ENCODE measurements at regions not wholly inside any gene's neighbourhood (a gene's known extent, or its start where the extent isn't known, plus 50 kb on each side); places are given as distances from the start of the nearest gene placed in this dataset.
A peak's percentile ranks its signal among the peaks of the same experiment; 100 is the strongest.

GRCh38 chr11:70631624-70632047 is 233.3 kb downstream of the CTTN start:
- peaks cover 0 to 8% (median 0%) of the 10 kb centered on the region in 5 experiments for H3K27me3 ChIP-seq (replicated peaks in 2 of 5; ENCODE audit: control insufficient read depth in 4 of 5, insufficient read depth in 5 of 5, low read length in 4 of 5)
- no peaks in the 10 kb centered on the region for H3K9me3 ChIP-seq (ENCODE audit: control extremely low read depth in 1 of 5, control insufficient read depth in 4 of 5, insufficient read depth in 2 of 5, low read depth in 1 of 5, low read length in 4 of 5)
- ChIA-PET CTCF (no interaction called here), POLR2A (no interaction called here)
- peaks cover 0 to 11% (median 4%) of the 10 kb centered on the region in 4 experiments for H3K4me1 ChIP-seq (ENCODE audit: control extremely low read depth in 1 of 4, control insufficient read depth in 4 of 4, insufficient read depth in 4 of 4, low read length in 3 of 4)
- no peak for DNase-seq
- H3K27ac ChIP-seq (ENCODE audit: insufficient read depth in 1 of 2, low read depth in 1 of 2, low read length in 2 of 2, poor library complexity in 1 of 2, severe bottlenecking in 2 of 2) = no peak overlapping the region
- 94% methylated on average over 8 of the region's 13 CpGs for WGBS (ENCODE audit: insufficient coverage)
- no peak overlapping the region for H3K4me3 ChIP-seq (ENCODE audit: control insufficient read depth in 1 of 7, extremely low read depth in 1 of 7, insufficient read depth in 4 of 7, low read depth in 2 of 7, low read length in 6 of 7)
- no peaks in the 10 kb centered on the region for H3K36me3 ChIP-seq (ENCODE audit: control insufficient read depth in 4 of 4, insufficient read depth in 4 of 4, low read length in 3 of 4)

GRCh38 chr11:70633610-70634009 is 235.3 kb downstream of the CTTN start:
- no peak for DNase-seq
- H3K4me3 ChIP-seq (ENCODE audit: control insufficient read depth in 1 of 7, extremely low read depth in 1 of 7, insufficient read depth in 4 of 7, low read depth in 2 of 7, low read length in 6 of 7) = no peak overlapping the region
- WGBS (ENCODE audit: insufficient coverage) = 81% methylated on average over 7 of the region's 7 CpGs
- POLR2A ChIA-PET = no interaction called here
- no peak overlapping the region for H3K27ac ChIP-seq (ENCODE audit: insufficient read depth in 1 of 2, low read depth in 1 of 2, low read length in 2 of 2, poor library complexity in 1 of 2, severe bottlenecking in 2 of 2)
- CTCF ChIA-PET = interaction anchor here (0.7 kb wide), 1 partner anchor 9 kb away, joined by 3 read pairs; no protein-coding TSS in a partner anchor
- peaks cover 0 to 2% (median 0%) of the 10 kb centered on the region in 5 experiments for H3K27me3 ChIP-seq (replicated peaks in 2 of 5; ENCODE audit: control insufficient read depth in 4 of 5, insufficient read depth in 5 of 5, low read length in 4 of 5)
- H3K9me3 ChIP-seq (ENCODE audit: control extremely low read depth in 1 of 5, control insufficient read depth in 4 of 5, insufficient read depth in 2 of 5, low read depth in 1 of 5, low read length in 4 of 5) = no peaks in the 10 kb centered on the region
- no peaks in the 10 kb centered on the region for H3K36me3 ChIP-seq (ENCODE audit: control insufficient read depth in 4 of 4, insufficient read depth in 4 of 4, low read length in 3 of 4)
- H3K4me1 ChIP-seq (ENCODE audit: control extremely low read depth in 1 of 4, control insufficient read depth in 4 of 4, insufficient read depth in 4 of 4, low read length in 3 of 4) = peaks cover 0 to 8% (median 4%) of the 10 kb centered on the region in 4 experiments

GRCh38 chr11:70636659-70637058 is 238.3 kb downstream of the CTTN start:
- CTCF ChIA-PET = no interaction called here
- DNase-seq = no peak
- H3K27ac ChIP-seq (ENCODE audit: insufficient read depth in 1 of 2, low read depth in 1 of 2, low read length in 2 of 2, poor library complexity in 1 of 2, severe bottlenecking in 2 of 2) = no peak overlapping the region
- H3K4me3 ChIP-seq (ENCODE audit: control insufficient read depth in 1 of 7, extremely low read depth in 1 of 7, insufficient read depth in 4 of 7, low read depth in 2 of 7, low read length in 6 of 7) = no peak overlapping the region
- peaks cover 0 to 3% (median 0%) of the 10 kb centered on the region in 5 experiments for H3K27me3 ChIP-seq (replicated peaks in 2 of 5; ENCODE audit: control insufficient read depth in 4 of 5, insufficient read depth in 5 of 5, low read length in 4 of 5)
- peaks cover 0 to 5% (median 2%) of the 10 kb centered on the region in 4 experiments for H3K4me1 ChIP-seq (ENCODE audit: control extremely low read depth in 1 of 4, control insufficient read depth in 4 of 4, insufficient read depth in 4 of 4, low read length in 3 of 4)
- H3K9me3 ChIP-seq (ENCODE audit: control extremely low read depth in 1 of 5, control insufficient read depth in 4 of 5, insufficient read depth in 2 of 5, low read depth in 1 of 5, low read length in 4 of 5) = no peaks in the 10 kb centered on the region
- 86% methylated on average over 7 of the region's 10 CpGs for WGBS (ENCODE audit: insufficient coverage)
- H3K36me3 ChIP-seq (ENCODE audit: control insufficient read depth in 4 of 4, insufficient read depth in 4 of 4, low read length in 3 of 4) = no peaks in the 10 kb centered on the region
- POLR2A ChIA-PET = no interaction called here

- WGBS (ENCODE audit: insufficient coverage) = 92% methylated on average over 10 of the region's 16 CpGs
- H3K27me3 ChIP-seq (replicated peaks in 2 of 5; ENCODE audit: control insufficient read depth in 4 of 5, insufficient read depth in 5 of 5, low read length in 4 of 5) = peaks cover 0 to 7% (median 0%) of the 10 kb centered on the region in 5 experiments
- H3K27ac ChIP-seq (ENCODE audit: insufficient read depth in 1 of 2, low read depth in 1 of 2, low read length in 2 of 2, poor library complexity in 1 of 2, severe bottlenecking in 2 of 2) = no peak overlapping the region
- CTCF ChIA-PET = no interaction called here
- no peaks in the 10 kb centered on the region for H3K36me3 ChIP-seq (ENCODE audit: control insufficient read depth in 4 of 4, insufficient read depth in 4 of 4, low read length in 3 of 4)
- POLR2A ChIA-PET = no interaction called here
- DNase-seq = no peak
- H3K9me3 ChIP-seq (ENCODE audit: control extremely low read depth in 1 of 5, control insufficient read depth in 4 of 5, insufficient read depth in 2 of 5, low read depth in 1 of 5, low read length in 4 of 5) = no peaks in the 10 kb centered on the region
- H3K4me3 ChIP-seq (ENCODE audit: control insufficient read depth in 1 of 7, extremely low read depth in 1 of 7, insufficient read depth in 4 of 7, low read depth in 2 of 7, low read length in 6 of 7) = no peak overlapping the region
- H3K4me1 ChIP-seq (ENCODE audit: control extremely low read depth in 1 of 4, control insufficient read depth in 4 of 4, insufficient read depth in 4 of 4, low read length in 3 of 4) = peaks cover 0 to 9% (median 3%) of the 10 kb centered on the region in 4 experiments
These were observed 239.0 kb downstream of the CTTN start for GRCh38 chr11:70637186-70637800.

GRCh38 chr11:70637949-70638583 is 239.7 kb downstream of the CTTN start:
- 88% methylated on average over 18 of the region's 18 CpGs for WGBS (ENCODE audit: insufficient coverage)
- Histone ChIP-seq H3K36me3 (ENCODE audit: control insufficient read depth in 4 of 4, insufficient read depth in 4 of 4, low read length in 3 of 4) (no peaks in the 10 kb centered on the region), H3K4me3 (ENCODE audit: control insufficient read depth in 1 of 7, extremely low read depth in 1 of 7, insufficient read depth in 4 of 7, low read depth in 2 of 7, low read length in 6 of 7) (no peak overlapping the region), H3K9me3 (ENCODE audit: control extremely low read depth in 1 of 5, control insufficient read depth in 4 of 5, insufficient read depth in 2 of 5, low read depth in 1 of 5, low read length in 4 of 5) (no peaks in the 10 kb centered on the region), H3K27ac (ENCODE audit: insufficient read depth in 1 of 2, low read depth in 1 of 2, low read length in 2 of 2, poor library complexity in 1 of 2, severe bottlenecking in 2 of 2) (no peak overlapping the region), H3K4me1 (ENCODE audit: control extremely low read depth in 1 of 4, control insufficient read depth in 4 of 4, insufficient read depth in 4 of 4, low read length in 3 of 4) (peaks cover 0 to 13% (median 3%) of the 10 kb centered on the region in 4 experiments), H3K27me3 (replicated peaks in 2 of 5; ENCODE audit: control insufficient read depth in 4 of 5, insufficient read depth in 5 of 5, low read length in 4 of 5) (peaks cover 0 to 7% (median 0%) of the 10 kb centered on the region in 5 experiments)
- CTCF ChIA-PET = no interaction called here
- POLR2A ChIA-PET = no interaction called here
- no peak for DNase-seq

GRCh38 chr11:70640408-70640807 is 242.1 kb downstream of the CTTN start:
- no peaks in the 10 kb centered on the region for H3K9me3 ChIP-seq (ENCODE audit: control extremely low read depth in 1 of 5, control insufficient read depth in 4 of 5, insufficient read depth in 2 of 5, low read depth in 1 of 5, low read length in 4 of 5)
- no peaks in the 10 kb centered on the region for H3K36me3 ChIP-seq (ENCODE audit: control insufficient read depth in 4 of 4, insufficient read depth in 4 of 4, low read length in 3 of 4)
- ChIA-PET POLR2A (interaction anchor here (1.1 kb wide), 1 partner anchor 10 kb away, joined by 3 read pairs; no protein-coding TSS in a partner anchor), CTCF (no interaction called here)
- no peak overlapping the region for H3K27ac ChIP-seq (ENCODE audit: insufficient read depth in 1 of 2, low read depth in 1 of 2, low read length in 2 of 2, poor library complexity in 1 of 2, severe bottlenecking in 2 of 2)
- peaks cover 0 to 10% (median 0%) of the 10 kb centered on the region in 5 experiments for H3K27me3 ChIP-seq (replicated peaks in 2 of 5; ENCODE audit: control insufficient read depth in 4 of 5, insufficient read depth in 5 of 5, low read length in 4 of 5)
- no peak overlapping the region for H3K4me3 ChIP-seq (ENCODE audit: control insufficient read depth in 1 of 7, extremely low read depth in 1 of 7, insufficient read depth in 4 of 7, low read depth in 2 of 7, low read length in 6 of 7)
- peaks cover 0 to 13% (median 3%) of the 10 kb centered on the region in 4 experiments for H3K4me1 ChIP-seq (ENCODE audit: control extremely low read depth in 1 of 4, control insufficient read depth in 4 of 4, insufficient read depth in 4 of 4, low read length in 3 of 4)
- no peak for DNase-seq
- 84% methylated on average over 7 of the region's 8 CpGs for WGBS (ENCODE audit: insufficient coverage)

- Histone ChIP-seq H3K36me3 (ENCODE audit: control insufficient read depth in 4 of 4, insufficient read depth in 4 of 4, low read length in 3 of 4) (no peaks in the 10 kb centered on the region), H3K4me3 (ENCODE audit: control insufficient read depth in 1 of 7, extremely low read depth in 1 of 7, insufficient read depth in 4 of 7, low read depth in 2 of 7, low read length in 6 of 7) (peak overlapping the region in 1 of 7 experiments; percentile 24), H3K4me1 (ENCODE audit: control extremely low read depth in 1 of 4, control insufficient read depth in 4 of 4, insufficient read depth in 4 of 4, low read length in 3 of 4) (peaks cover 0 to 13% (median 3%) of the 10 kb centered on the region in 4 experiments), H3K27me3 (replicated peaks in 2 of 5; ENCODE audit: control insufficient read depth in 4 of 5, insufficient read depth in 5 of 5, low read length in 4 of 5) (peaks cover 0 to 14% (median 0%) of the 10 kb centered on the region in 5 experiments), H3K27ac (ENCODE audit: insufficient read depth in 1 of 2, low read depth in 1 of 2, low read length in 2 of 2, poor library complexity in 1 of 2, severe bottlenecking in 2 of 2) (no peak overlapping the region), H3K9me3 (ENCODE audit: control extremely low read depth in 1 of 5, control insufficient read depth in 4 of 5, insufficient read depth in 2 of 5, low read depth in 1 of 5, low read length in 4 of 5) (no peaks in the 10 kb centered on the region)
- peak in 2 of 3 donors; percentile 51 to 68 for DNase-seq
- ChIA-PET POLR2A (interaction anchor here (1.1 kb wide), 1 partner anchor 9 kb away, joined by 3 read pairs; no protein-coding TSS in a partner anchor), CTCF (no interaction called here)
- 32% methylated on average over 9 of the region's 12 CpGs for WGBS (ENCODE audit: insufficient coverage)
These were observed 243.0 kb downstream of the CTTN start for GRCh38 chr11:70641369-70641768.
